Fibroblast of lung (primary cell): ENCODE measurements at regions not wholly inside any gene's neighbourhood (a gene's known extent, or its start where the extent isn't known, plus 50 kb on each side); places are given as distances from the start of the nearest gene placed in this dataset.

ENCODE experiments used
- DNase-seq, 2 donors: peaks; one replicate each; pipeline versions ENCODE4 v3.0.0 to v3.0.0-alpha.2; 2010; ENCODE audit warnings: low read depth in 2 of 2
- H2AFZ ChIP-seq: 2 replicates; pipeline ENCODE4 v1.5.1; 2012; ENCODE audit warnings: low read length, control low read depth, inconsistent platforms
- H3K27ac ChIP-seq: 2 replicates; pipeline ENCODE4 v1.5.1; 2011; ENCODE audit warnings: low read length, control low read depth; ENCODE audit not compliant: insufficient read depth
- H3K27me3 ChIP-seq: 2 replicates; pipeline ENCODE4 v1.5.1; 2011; ENCODE audit warnings: mild to moderate bottlenecking, low read length; ENCODE audit not compliant: control insufficient read depth, insufficient read depth
- H3K36me3 ChIP-seq: 2 replicates; pipeline ENCODE4 v1.5.1; 2011; ENCODE audit warnings: low read length; ENCODE audit not compliant: control insufficient read depth, insufficient read depth
- H3K4me1 ChIP-seq: 2 replicates; pipeline ENCODE4 v1.5.1; 2011; ENCODE audit warnings: low read length; ENCODE audit not compliant: control insufficient read depth, insufficient read depth; ENCODE audit errors: extremely low read depth
- H3K4me2 ChIP-seq: 2 replicates; pipeline ENCODE4 v1.5.1; 2011; ENCODE audit warnings: low read length, control low read depth; ENCODE audit not compliant: insufficient read depth; ENCODE audit errors: extremely low read depth
- H3K4me3 ChIP-seq, 4 experiments: fragments of 200-600 bp in 1 of 4; sonication (generic) in 1 of 4; replicated peaks in 1 of 4; 2 replicates each; pipeline ENCODE4 v1.5.1; 2011 to 2016; ENCODE audit warnings: low read length in 4 of 4, low read depth in 3 of 4, mild to moderate bottlenecking in 3 of 4, control low read depth in 2 of 4, inconsistent platforms in 1 of 4, mixed read lengths in 1 of 4; ENCODE audit not compliant: insufficient read depth in 1 of 4; ENCODE audit errors: control extremely low read depth in 1 of 4
- H3K79me2 ChIP-seq: 2 replicates; pipeline ENCODE4 v1.5.1; 2012; ENCODE audit warnings: mild to moderate bottlenecking, low read length, inconsistent platforms; ENCODE audit not compliant: control insufficient read depth, insufficient read depth
- H3K9ac ChIP-seq: 2 replicates; pipeline ENCODE4 v1.5.1; 2011; ENCODE audit warnings: mild to moderate bottlenecking, low read length, control low read depth; ENCODE audit not compliant: insufficient read depth
- H3K9me3 ChIP-seq: 2 replicates; pipeline ENCODE4 v1.5.1; 2012; ENCODE audit warnings: low read depth, low read length; ENCODE audit not compliant: control insufficient read depth, insufficient read depth
- H4K20me1 ChIP-seq: 2 replicates; pipeline ENCODE4 v1.5.1; 2011; ENCODE audit warnings: low read length; ENCODE audit not compliant: control insufficient read depth, insufficient read depth; ENCODE audit errors: extremely low read depth
- EZH2 ChIP-seq: IDR thresholded peaks from 2 replicates; pipeline ENCODE4 v1.5.1; 2012; ENCODE audit warnings: low read length, control low read depth, mild to moderate bottlenecking; ENCODE audit errors: missing control alignments
- TF ChIP-seq, protein P1 (sequence below), 2 donors: IDR thresholded peaks in 1 of 2; conservative IDR thresholded peaks in 1 of 2; 1 replicate in 1 of 2; 2 replicates in 1 of 2; pipeline ENCODE4 v1.5.1; 2011 to 2012; ENCODE audit warnings: low read length in 2 of 2, control low read depth in 1 of 2, inconsistent platforms in 1 of 2, low read depth in 1 of 2, mild to moderate bottlenecking in 1 of 2

DNA sequence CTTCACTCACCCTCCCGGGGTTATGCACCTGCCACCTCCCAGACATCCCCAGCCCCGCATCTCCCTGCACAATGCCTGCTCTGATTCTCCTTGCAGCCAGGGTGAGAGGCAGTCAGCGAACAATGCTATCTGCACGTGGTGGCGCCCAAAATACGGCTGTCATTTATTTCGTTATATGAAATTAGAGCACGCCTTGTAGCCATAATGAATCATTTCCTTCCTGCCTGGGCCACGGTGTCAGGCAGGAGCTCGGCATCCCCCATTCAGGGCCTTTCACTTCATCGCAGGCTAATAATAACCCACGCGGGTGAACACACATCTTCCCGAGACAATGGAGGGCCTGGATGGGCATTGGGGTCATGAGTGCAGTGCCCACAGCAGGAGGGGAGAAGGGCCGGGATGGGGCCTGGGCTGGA, 143.8 kb upstream of the ZNF507 start:
- Histone ChIP-seq H3K79me2 (no peaks in the 10 kb centered on the region), H3K4me2 (no peak overlapping the region), H3K27ac (no peak overlapping the region), H3K4me1 (no peaks in the 10 kb centered on the region), H3K36me3 (no peaks in the 10 kb centered on the region), H4K20me1 (no peaks in the 10 kb centered on the region), H3K4me3 (no peak overlapping the region), H2AFZ (no peak overlapping the region), H3K9me3 (no peaks in the 10 kb centered on the region), H3K27me3 (no peaks in the 10 kb centered on the region), H3K9ac (no peak overlapping the region)
- no peak for DNase-seq
- no peak for TF ChIP-seq EZH2
- TF ChIP-seq, protein P1, sequence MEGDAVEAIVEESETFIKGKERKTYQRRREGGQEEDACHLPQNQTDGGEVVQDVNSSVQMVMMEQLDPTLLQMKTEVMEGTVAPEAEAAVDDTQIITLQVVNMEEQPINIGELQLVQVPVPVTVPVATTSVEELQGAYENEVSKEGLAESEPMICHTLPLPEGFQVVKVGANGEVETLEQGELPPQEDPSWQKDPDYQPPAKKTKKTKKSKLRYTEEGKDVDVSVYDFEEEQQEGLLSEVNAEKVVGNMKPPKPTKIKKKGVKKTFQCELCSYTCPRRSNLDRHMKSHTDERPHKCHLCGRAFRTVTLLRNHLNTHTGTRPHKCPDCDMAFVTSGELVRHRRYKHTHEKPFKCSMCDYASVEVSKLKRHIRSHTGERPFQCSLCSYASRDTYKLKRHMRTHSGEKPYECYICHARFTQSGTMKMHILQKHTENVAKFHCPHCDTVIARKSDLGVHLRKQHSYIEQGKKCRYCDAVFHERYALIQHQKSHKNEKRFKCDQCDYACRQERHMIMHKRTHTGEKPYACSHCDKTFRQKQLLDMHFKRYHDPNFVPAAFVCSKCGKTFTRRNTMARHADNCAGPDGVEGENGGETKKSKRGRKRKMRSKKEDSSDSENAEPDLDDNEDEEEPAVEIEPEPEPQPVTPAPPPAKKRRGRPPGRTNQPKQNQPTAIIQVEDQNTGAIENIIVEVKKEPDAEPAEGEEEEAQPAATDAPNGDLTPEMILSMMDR (conservative IDR thresholded peaks at IDR 0.05 in 1 of 2, IDR thresholded peaks at IDR 0.05 in 1 of 2; ENCODE audit: low read depth in 1 of 2, low read length in 2 of 2) = no peak

DNA sequence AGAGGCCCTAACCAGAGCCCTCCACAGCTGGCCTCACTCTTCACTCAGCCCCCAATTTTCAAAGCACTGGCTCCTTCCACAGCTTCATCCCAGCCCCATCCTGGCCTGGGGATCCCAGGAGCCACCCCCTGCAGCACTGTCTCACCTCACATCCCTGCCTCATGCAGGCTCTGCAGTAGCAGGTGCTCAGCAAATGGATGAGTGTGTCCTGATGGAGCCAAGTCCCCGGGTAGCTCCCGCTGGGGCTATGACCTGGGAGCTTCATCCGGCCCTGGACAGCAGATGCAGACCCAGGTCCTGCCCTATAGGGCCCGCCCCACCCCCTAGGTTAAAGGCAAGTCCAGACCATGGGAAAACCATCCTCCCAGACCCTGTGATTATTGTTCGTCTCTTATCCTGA, 143.2 kb upstream of the ZNF507 start:
- DNase-seq = no peak
- Histone ChIP-seq H3K36me3 (no peaks in the 10 kb centered on the region), H3K27me3 (no peaks in the 10 kb centered on the region), H2AFZ (no peak overlapping the region), H4K20me1 (no peaks in the 10 kb centered on the region), H3K4me1 (no peaks in the 10 kb centered on the region), H3K27ac (no peak overlapping the region), H3K9ac (no peak overlapping the region), H3K4me3 (no peak overlapping the region), H3K9me3 (no peaks in the 10 kb centered on the region), H3K4me2 (no peak overlapping the region), H3K79me2 (no peaks in the 10 kb centered on the region)
- no peak for TF ChIP-seq EZH2
- TF ChIP-seq, protein P1 (conservative IDR thresholded peaks at IDR 0.05 in 1 of 2, IDR thresholded peaks at IDR 0.05 in 1 of 2; ENCODE audit: low read depth in 1 of 2, low read length in 2 of 2) = no peak

DNA sequence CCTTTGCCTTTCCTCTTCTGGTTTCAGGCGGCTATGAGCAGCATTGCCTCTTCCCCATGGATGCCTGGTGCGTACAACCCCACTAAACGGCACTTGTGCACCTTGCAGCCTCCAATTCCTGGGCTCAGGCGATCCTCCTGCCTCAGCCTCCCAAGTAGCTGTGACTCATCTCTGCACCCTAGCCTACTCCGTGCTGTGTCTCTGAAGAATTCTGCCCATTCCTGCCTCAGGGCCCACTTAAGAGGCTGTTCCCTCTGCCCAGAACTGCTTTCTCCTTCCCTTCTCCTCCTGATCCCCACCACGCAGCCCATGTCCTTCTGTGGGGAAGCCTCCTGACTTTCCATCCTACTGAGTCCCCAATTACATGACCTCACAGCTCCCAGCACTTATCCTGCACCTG, 142.2 kb upstream of the ZNF507 start:
- H4K20me1 ChIP-seq = no peaks in the 10 kb centered on the region
- no peak overlapping the region for H2AFZ ChIP-seq
- H3K27ac ChIP-seq = no peak overlapping the region
- no peak overlapping the region for H3K4me2 ChIP-seq
- H3K36me3 ChIP-seq = no peaks in the 10 kb centered on the region
- no peaks in the 10 kb centered on the region for H3K79me2 ChIP-seq
- DNase-seq = no peak
- no peak overlapping the region for H3K9ac ChIP-seq
- H3K9me3 ChIP-seq = no peaks in the 10 kb centered on the region
- TF ChIP-seq, protein P1 (conservative IDR thresholded peaks at IDR 0.05 in 1 of 2, IDR thresholded peaks at IDR 0.05 in 1 of 2; ENCODE audit: low read depth in 1 of 2, low read length in 2 of 2) = no peak
- TF ChIP-seq EZH2 = no peak
- H3K27me3 ChIP-seq = no peaks in the 10 kb centered on the region
- no peak overlapping the region for H3K4me3 ChIP-seq
- no peaks in the 10 kb centered on the region for H3K4me1 ChIP-seq
